ENCODE measurements at regions not wholly inside any gene's neighbourhood (a gene's known extent, or its start where the extent isn't known, plus 50 kb on each side); places are given as distances from the start of the nearest gene placed in this dataset.

GRCh38 chr3:174465177-174465576 lies 394.0 kb upstream of the NAALADL2 start:
- Histone ChIP-seq H3K4me3 (no peak overlapping the region), H3K36me3 (ENCODE audit: control insufficient read depth in 2 of 2, insufficient read depth in 2 of 2, low read length in 1 of 2) (no peaks in the 10 kb centered on the region), H3K27ac (ENCODE audit: control insufficient read depth, insufficient read depth) (no peak overlapping the region), H3K9me3 (replicated peaks; ENCODE audit: control insufficient read depth, insufficient read depth, low read length) (no peaks in the 10 kb centered on the region), H2AFZ (ENCODE audit: control insufficient read depth, low read depth, low read length) (no peak overlapping the region), H4K20me1 (ENCODE audit: control insufficient read depth, insufficient read depth) (no peaks in the 10 kb centered on the region), H3K9ac (ENCODE audit: control insufficient read depth, insufficient read depth, low read length) (no peak overlapping the region), H3K4me2 (ENCODE audit: control insufficient read depth, insufficient read depth) (no peak overlapping the region), H3K79me2 (ENCODE audit: control insufficient read depth, insufficient read depth, low read length) (no peaks in the 10 kb centered on the region), H3K27me3 (replicated peaks in 1 of 2; ENCODE audit: control insufficient read depth in 2 of 2, insufficient read depth in 2 of 2, low read length in 1 of 2) (no peaks in the 10 kb centered on the region), H3K4me1 (ENCODE audit: control insufficient read depth, insufficient read depth, low read length) (no peaks in the 10 kb centered on the region)
- intact Hi-C loops (cut with micrococcal nuclease; ENCODE audit: unreplicated experiment) (no loop called here), in situ Hi-C loops (cut with MboI) (no loop called here)
- no TSS peak for BruUV-seq (replicated peaks)
- CTCF ChIA-PET, result no interaction called here
- POLR2A ChIA-PET, result no interaction called here
- no peak for FAIRE-seq
- no peak for TF ChIP-seq HDGF (IDR thresholded peaks at IDR 0.05)
- no peak for TF ChIP-seq POLR2AphosphoS5 (IDR thresholded peaks at IDR 0.05; ENCODE audit: low read length)
- no peak for TF ChIP-seq BHLHE40 (IDR thresholded peaks at IDR 0.05; ENCODE audit: borderline replicate concordance in 1 of 2, low read depth in 2 of 2, low read length in 1 of 2)
- no peak for TF ChIP-seq CEBPB (IDR thresholded peaks at IDR 0.05; ENCODE audit: borderline replicate concordance in 1 of 2, low read depth in 2 of 2, low read length in 2 of 2)
- no peak for TF ChIP-seq CREB1 (IDR thresholded peaks at IDR 0.05; ENCODE audit: low read depth)
- TF ChIP-seq CBFB (IDR thresholded peaks at IDR 0.05; ENCODE audit: low read depth), result no peak
- no peak for TF ChIP-seq ATF2 (IDR thresholded peaks at IDR 0.05; ENCODE audit: low read length)
- no peak for TF ChIP-seq POU2F2 (IDR thresholded peaks at IDR 0.05; ENCODE audit: borderline replicate concordance, low read depth, low read length)
- no peak for TF ChIP-seq ZNF24 (IDR thresholded peaks at IDR 0.05)
- no peak for TF ChIP-seq BRCA1 (IDR thresholded peaks at IDR 0.05; ENCODE audit: low read depth, low read length)
- no peak for TF ChIP-seq BCL3 (IDR thresholded peaks at IDR 0.05; ENCODE audit: borderline replicate concordance, insufficient read depth, low read depth, low read length, poor library complexity, severe bottlenecking)
- no peak for TF ChIP-seq WRNIP1 (IDR thresholded peaks at IDR 0.05; ENCODE audit: borderline replicate concordance, low read depth, low read length)
- RAD21 ChIA-PET (ENCODE audit: unreplicated experiment), result no interaction called here
- ATAC-seq, result no peak
- WGBS (ENCODE audit: insufficient coverage, insufficient replicate concordance, low lambda C conversion rate, missing lambda C conversion rate), result 65% methylated on average over 3 of the region's 3 CpGs
- SMC1A ChIA-PET (ENCODE audit: uncharacterized antibody, unreplicated experiment), result no interaction called here
- DNase-seq (ENCODE audit: low read depth, low spot score), result no peak
